OCI-LY3 (cell line): ENCODE measurements at regions not wholly inside any gene's neighbourhood (a gene's known extent, or its start where the extent isn't known, plus 50 kb on each side); places are given as distances from the start of the nearest gene placed in this dataset.

Experiments
- CTCF ChIP-seq: fragments of 200-600, 300-600 bp; sonication (generic); IDR thresholded peaks from 2 replicates; pipeline ENCODE4 v1.5.1; 2014; ENCODE audit warnings: antibody characterized with exemption, low read length, low read depth
- EZH2phosphoT487 ChIP-seq: fragments of 200-600 bp; shearing (Covaris generic); IDR thresholded peaks from 2 replicates; pipeline ENCODE4 v1.6.1; 2018; ENCODE audit warnings: antibody characterized with exemption, mixed run types, low read depth

- TF ChIP-seq CTCF (no peak), EZH2phosphoT487 (no peak)
These were observed 262.5 kb upstream of the GRIN3A start for GRCh38 chr9:102000956-102001355.
